GM04504 (cell line): ENCODE measurements at regions not wholly inside any gene's neighbourhood (a gene's known extent, or its start where the extent isn't known, plus 50 kb on each side); places are given as distances from the start of the nearest gene placed in this dataset.

Experiments used
- DNase-seq: peaks from one replicate; pipeline ENCODE4 v3.0.0-alpha.2; 2012; ENCODE audit warnings: low read depth

GRCh38 chr11:28536504-28537267 is 428.5 kb downstream of the METTL15 start:
- no peak for DNase-seq

GRCh38 chr11:28535677-28536076 is 427.5 kb downstream of the METTL15 start:
- no peak for DNase-seq

- DNase-seq, result peak; percentile 42
These were observed 421.6 kb downstream of the METTL15 start for GRCh38 chr11:28529540-28530410.

- peak; percentile 38 for DNase-seq
These were observed 420.9 kb downstream of the METTL15 start for GRCh38 chr11:28529046-28529445.

GRCh38 chr11:28528217-28528616 is 420.0 kb downstream of the METTL15 start:
- DNase-seq, result no peak

GRCh38 chr11:28526406-28526751 is 418.2 kb downstream of the METTL15 start:
- no peak for DNase-seq

- no peak for DNase-seq
These were observed 417.6 kb downstream of the METTL15 start for GRCh38 chr11:28525636-28526405.

GRCh38 chr11:28524098-28524497 is 415.9 kb downstream of the METTL15 start:
- no peak for DNase-seq

GRCh38 chr11:28521075-28521474 is 412.9 kb downstream of the METTL15 start:
- DNase-seq, result no peak

GRCh38 chr11:28520291-28520690 is 412.1 kb downstream of the METTL15 start:
- no peak for DNase-seq

- no peak for DNase-seq
These were observed 410.6 kb downstream of the METTL15 start for GRCh38 chr11:28518825-28519224.

GRCh38 chr11:28517621-28518020 is 409.4 kb downstream of the METTL15 start:
- DNase-seq, result no peak

- no peak for DNase-seq
These were observed 406.2 kb downstream of the METTL15 start for GRCh38 chr11:28514391-28514790.

GRCh38 chr11:28512143-28512756 is 404.1 kb downstream of the METTL15 start:
- no peak for DNase-seq

GRCh38 chr11:28505232-28505631 is 397.0 kb downstream of the METTL15 start:
- peak; percentile 32 for DNase-seq

GRCh38 chr11:28504555-28505110 is 396.4 kb downstream of the METTL15 start:
- no peak for DNase-seq

- no peak for DNase-seq
These were observed 387.1 kb downstream of the METTL15 start for GRCh38 chr11:28495333-28495732.

- no peak for DNase-seq
These were observed 383.2 kb downstream of the METTL15 start for GRCh38 chr11:28491431-28491830.

- DNase-seq, result no peak
These were observed 382.7 kb downstream of the METTL15 start for GRCh38 chr11:28490773-28491382.

GRCh38 chr11:28488336-28488735 is 380.1 kb downstream of the METTL15 start:
- DNase-seq, result no peak
